Smooth muscle cell (in vitro differentiated cells): ENCODE measurements at regions not wholly inside any gene's neighbourhood (a gene's known extent, or its start where the extent isn't known, plus 50 kb on each side); places are given as distances from the start of the nearest gene placed in this dataset.

Experiments used
- DNase-seq: peaks from one replicate; lab custom pipeline; 2025; ENCODE audit not compliant: unreplicated experiment; lab: John Stamatoyannopoulos, UW
- H2AFZ ChIP-seq: fragments of 200-600 bp; sonication (generic); 2 replicates; pipeline ENCODE4 v1.6.0; 2016; ENCODE audit warnings: antibody characterized with exemption, low read depth, mild to moderate bottlenecking
- H3F3A ChIP-seq: fragments of 200-600 bp; sonication (generic); 2 replicates; pipeline ENCODE4 v1.6.0; 2017; ENCODE audit warnings: antibody characterized with exemption, low read depth
- H3K27ac ChIP-seq: fragments of 200-600 bp; sonication (generic); 2 replicates; pipeline ENCODE4 v1.5.1; 2016; ENCODE audit warnings: low read depth, mild to moderate bottlenecking
- H3K27me3 ChIP-seq: fragments of 200-600 bp; sonication (generic); 2 replicates; pipeline ENCODE4 v1.6.1; 2016; ENCODE audit warnings: low read depth, mild to moderate bottlenecking
- H3K36me3 ChIP-seq: fragments of 200-600 bp; sonication (generic); 2 replicates; pipeline ENCODE4 v1.5.1; 2016; ENCODE audit warnings: low read depth
- H3K4me1 ChIP-seq: fragments of 200-600 bp; sonication (generic); 2 replicates; pipeline ENCODE4 v1.5.1; 2016; ENCODE audit warnings: low read depth
- H3K4me2 ChIP-seq: fragments of 200-600 bp; sonication (generic); 2 replicates; pipeline ENCODE4 v1.6.0; 2016; ENCODE audit warnings: mild to moderate bottlenecking
- H3K4me3 ChIP-seq: fragments of 200-600 bp; sonication (generic); 2 replicates; pipeline ENCODE4 v1.5.1; 2016; ENCODE audit warnings: mild to moderate bottlenecking
- H3K79me2 ChIP-seq: fragments of 200-600 bp; sonication (generic); 2 replicates; pipeline ENCODE4 v1.6.0; 2016; ENCODE audit warnings: low read depth, mild to moderate bottlenecking
- H3K9ac ChIP-seq: fragments of 200-600 bp; sonication (generic); 2 replicates; pipeline ENCODE4 v1.6.0; 2016; ENCODE audit warnings: low read depth
- H3K9me3 ChIP-seq: fragments of 200-600 bp; sonication (generic); replicated peaks from 2 replicates; pipeline ENCODE4 v1.5.1; 2016; ENCODE audit warnings: low read depth
- H4K20me1 ChIP-seq: fragments of 200-600 bp; sonication (generic); 2 replicates; pipeline ENCODE4 v1.6.0; 2016; ENCODE audit warnings: low read depth
- WGBS: methylation state at CpG from one replicate; pipeline ENCODE4 v1.1.7; 2016; ENCODE audit warnings: low lambda C conversion rate; 5-methylcytosine and 5-hydroxymethylcytosine counted together
- TF ChIP-seq, protein P1 (sequence below): fragments of 200-600 bp; sonication (generic); IDR thresholded peaks from 2 replicates; pipeline ENCODE4 v1.5.1; 2017; ENCODE audit warnings: borderline replicate concordance, mild to moderate bottlenecking, antibody characterized with exemption; ENCODE audit not compliant: insufficient read depth, poor library complexity, severe bottlenecking

GRCh38 chr13:62920159-62920558 is 1504.5 kb upstream of the PCDH20 start:
- H3K4me1 ChIP-seq, result no peaks in the 10 kb centered on the region
- H3K9me3 ChIP-seq, result no peaks in the 10 kb centered on the region
- H3F3A ChIP-seq, result no peaks in the 10 kb centered on the region
- no peak overlapping the region for H3K9ac ChIP-seq
- WGBS, result 85% methylated on average over 2 of the region's 2 CpGs
- no peak for DNase-seq
- no peaks in the 10 kb centered on the region for H3K79me2 ChIP-seq
- TF ChIP-seq, protein P1, sequence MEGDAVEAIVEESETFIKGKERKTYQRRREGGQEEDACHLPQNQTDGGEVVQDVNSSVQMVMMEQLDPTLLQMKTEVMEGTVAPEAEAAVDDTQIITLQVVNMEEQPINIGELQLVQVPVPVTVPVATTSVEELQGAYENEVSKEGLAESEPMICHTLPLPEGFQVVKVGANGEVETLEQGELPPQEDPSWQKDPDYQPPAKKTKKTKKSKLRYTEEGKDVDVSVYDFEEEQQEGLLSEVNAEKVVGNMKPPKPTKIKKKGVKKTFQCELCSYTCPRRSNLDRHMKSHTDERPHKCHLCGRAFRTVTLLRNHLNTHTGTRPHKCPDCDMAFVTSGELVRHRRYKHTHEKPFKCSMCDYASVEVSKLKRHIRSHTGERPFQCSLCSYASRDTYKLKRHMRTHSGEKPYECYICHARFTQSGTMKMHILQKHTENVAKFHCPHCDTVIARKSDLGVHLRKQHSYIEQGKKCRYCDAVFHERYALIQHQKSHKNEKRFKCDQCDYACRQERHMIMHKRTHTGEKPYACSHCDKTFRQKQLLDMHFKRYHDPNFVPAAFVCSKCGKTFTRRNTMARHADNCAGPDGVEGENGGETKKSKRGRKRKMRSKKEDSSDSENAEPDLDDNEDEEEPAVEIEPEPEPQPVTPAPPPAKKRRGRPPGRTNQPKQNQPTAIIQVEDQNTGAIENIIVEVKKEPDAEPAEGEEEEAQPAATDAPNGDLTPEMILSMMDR, result no peak
- H3K4me2 ChIP-seq, result no peak overlapping the region
- no peak overlapping the region for H3K4me3 ChIP-seq
- H3K27me3 ChIP-seq, result no peaks in the 10 kb centered on the region
- H2AFZ ChIP-seq, result no peak overlapping the region
- no peaks in the 10 kb centered on the region for H3K36me3 ChIP-seq
- no peak overlapping the region for H3K27ac ChIP-seq
- H4K20me1 ChIP-seq, result no peaks in the 10 kb centered on the region

GRCh38 chr13:62919491-62919890 is 1503.8 kb upstream of the PCDH20 start:
- Histone ChIP-seq H3K79me2 (no peaks in the 10 kb centered on the region), H4K20me1 (no peaks in the 10 kb centered on the region), H2AFZ (no peak overlapping the region), H3K27me3 (no peaks in the 10 kb centered on the region), H3K4me1 (no peaks in the 10 kb centered on the region), H3K9ac (no peak overlapping the region), H3K4me3 (no peak overlapping the region), H3K9me3 (no peaks in the 10 kb centered on the region), H3K36me3 (no peaks in the 10 kb centered on the region), H3K27ac (no peak overlapping the region), H3F3A (no peaks in the 10 kb centered on the region), H3K4me2 (no peak overlapping the region)
- DNase-seq, result no peak
- WGBS, result 96% methylated on average over 12 of the region's 12 CpGs
- TF ChIP-seq, protein P1, result no peak

GRCh38 chr13:62910541-62911060 is 1495.0 kb upstream of the PCDH20 start:
- Histone ChIP-seq H2AFZ (no peak overlapping the region), H3K9ac (no peak overlapping the region), H3K27ac (no peak overlapping the region), H3K27me3 (no peaks in the 10 kb centered on the region), H4K20me1 (no peaks in the 10 kb centered on the region), H3K4me1 (no peaks in the 10 kb centered on the region), H3K79me2 (no peaks in the 10 kb centered on the region), H3K9me3 (no peaks in the 10 kb centered on the region), H3K36me3 (no peaks in the 10 kb centered on the region), H3F3A (no peaks in the 10 kb centered on the region), H3K4me3 (no peak overlapping the region), H3K4me2 (no peak overlapping the region)
- TF ChIP-seq, protein P1, result no peak
- WGBS, result 87% methylated on average over 4 of the region's 4 CpGs
- DNase-seq, result no peak

GRCh38 chr13:62908321-62908720 is 1492.7 kb upstream of the PCDH20 start:
- Histone ChIP-seq H2AFZ (no peak overlapping the region), H3K27ac (no peak overlapping the region), H3K9me3 (no peaks in the 10 kb centered on the region), H3K36me3 (no peaks in the 10 kb centered on the region), H4K20me1 (no peaks in the 10 kb centered on the region), H3K27me3 (no peaks in the 10 kb centered on the region), H3K79me2 (no peaks in the 10 kb centered on the region), H3K4me3 (no peak overlapping the region), H3K4me2 (no peak overlapping the region), H3K4me1 (no peaks in the 10 kb centered on the region), H3F3A (no peaks in the 10 kb centered on the region), H3K9ac (no peak overlapping the region)
- 85% methylated on average over 3 of the region's 3 CpGs for WGBS
- no peak for DNase-seq
- TF ChIP-seq, protein P1, result no peak
